HEK293T (cell line): ENCODE measurements at regions not wholly inside any gene's neighbourhood (a gene's known extent, or its start where the extent isn't known, plus 50 kb on each side); places are given as distances from the start of the nearest gene placed in this dataset.

Experiments used
- ARNT ChIP-seq: fragments of 450-650 bp; IDR thresholded peaks from 2 replicates; pipeline ENCODE4 v1.6.1; 2017; ENCODE audit warnings: mild to moderate bottlenecking
- BHLHE40 ChIP-seq: fragments of 450-650 bp; IDR thresholded peaks from 2 replicates; pipeline ENCODE4 v1.6.1; 2016; ENCODE audit warnings: mild to moderate bottlenecking, moderate library complexity, borderline replicate concordance
- ELF4 ChIP-seq: fragments of 450-650 bp; IDR thresholded peaks from 2 replicates; pipeline ENCODE4 v1.6.1; 2017; ENCODE audit warnings: antibody characterized with exemption
- FOXA1 ChIP-seq: fragments of 450-650 bp; IDR thresholded peaks from 2 replicates; pipeline ENCODE4 v1.6.1; 2016; ENCODE audit warnings: mild to moderate bottlenecking
- FOXK2 ChIP-seq: fragments of 450-650 bp; IDR thresholded peaks from 2 replicates; pipeline ENCODE4 v1.6.1; 2016; ENCODE audit warnings: mild to moderate bottlenecking
- FOXM1 ChIP-seq: fragments of 450-650 bp; IDR thresholded peaks from 2 replicates; pipeline ENCODE4 v1.6.1; 2017; ENCODE audit warnings: mild to moderate bottlenecking, borderline replicate concordance
- ZNF384 ChIP-seq: fragments of 450-650 bp; IDR thresholded peaks from 2 replicates; pipeline ENCODE4 v1.6.1; 2016

GRCh38 chr17:71339206-71339605 is 781.6 kb upstream of the SOX9 start:
- TF ChIP-seq FOXA1 (no peak), FOXK2 (no peak), BHLHE40 (no peak), ARNT (no peak), FOXM1 (no peak), ZNF384 (no peak), ELF4 (no peak)
